ENCODE measurements at regions not wholly inside any gene's neighbourhood (a gene's known extent, or its start where the extent isn't known, plus 50 kb on each side); places are given as distances from the start of the nearest gene placed in this dataset.

- Histone ChIP-seq H4K8ac (replicated peaks; ENCODE audit: insufficient read length, low read depth, low read length) (no peak overlapping the region), H2AFZ (ENCODE audit: low read length) (no peak overlapping the region), H3T11ph (ENCODE audit: low read length) (no peak overlapping the region), H3K23ac (ENCODE audit: insufficient read length, low read depth, low read length) (no peak overlapping the region), H3K56ac (ENCODE audit: insufficient read length, low read depth, low read length) (no peak overlapping the region), H4K20me1 (ENCODE audit: control insufficient read depth, insufficient read depth, insufficient read length) (no peaks in the 10 kb centered on the region), H3K4me2 (ENCODE audit: insufficient read depth, insufficient read length, low read length) (no peak overlapping the region), H3K27ac (ENCODE audit: insufficient read length, low read depth, low read length) (no peak overlapping the region), H3K4me1 (ENCODE audit: insufficient read depth, low read length) (peaks cover 6% of the 10 kb centered on the region), H3K18ac (ENCODE audit: insufficient read length, low read depth, low read length) (no peak overlapping the region), H3K14ac (ENCODE audit: insufficient read depth, low read length) (no peak overlapping the region), H4K5ac (ENCODE audit: insufficient read length, low read depth, low read length) (no peak overlapping the region), H3K79me1 (ENCODE audit: insufficient read depth, low read depth, low read length, poor library complexity, severe bottlenecking) (no peaks in the 10 kb centered on the region), H2BK12ac (ENCODE audit: insufficient read length, low read depth, low read length) (no peak overlapping the region), H2BK20ac (ENCODE audit: low read depth, low read length, poor library complexity, severe bottlenecking) (no peak overlapping the region), H3K9ac (ENCODE audit: extremely low read depth, insufficient read length, low read length) (no peak overlapping the region), H2BK120ac (ENCODE audit: low read depth, low read length, poor library complexity, severe bottlenecking) (no peak overlapping the region), H3K4ac (ENCODE audit: low read depth, low read length) (no peak overlapping the region), H2AK5ac (ENCODE audit: insufficient read length, low read length) (no peak overlapping the region), H3K23me2 (ENCODE audit: insufficient read length, low read depth, low read length, poor library complexity, severe bottlenecking) (no peaks in the 10 kb centered on the region), H3K27me3 (ENCODE audit: insufficient read depth, low read length) (no peaks in the 10 kb centered on the region), H2BK15ac (ENCODE audit: low read depth, low read length) (no peak overlapping the region), H4K91ac (ENCODE audit: insufficient read length, low read depth, low read length) (no peak overlapping the region), H3K9me3 (ENCODE audit: control insufficient read depth, low read depth, low read length) (peaks cover 5% of the 10 kb centered on the region), H2BK5ac (ENCODE audit: insufficient read length, low read length) (no peak overlapping the region), H3K79me2 (ENCODE audit: insufficient read depth, low read length) (no peaks in the 10 kb centered on the region)
- no CpG with 5 or more reads among the region's 3 CpGs for WGBS (ENCODE audit: extremely low coverage, insufficient read length, low lambda C conversion rate)
- peaks cover 8 to 17% (median 11%) of the 10 kb centered on the region in 3 experiments; a peak in 6 of 7 replicates for H3K36me3 Mint-ChIP-seq (ENCODE audit: insufficient read depth in 1 of 3, low read depth in 3 of 3)
- peaks cover 11% of the 10 kb centered on the region in 2 experiments for H3K9me3 Mint-ChIP-seq
- H3K27ac Mint-ChIP-seq = no peak overlapping the region
- DNase-seq = no peak
- H3K4me3 Mint-ChIP-seq = no peak overlapping the region
- H3K27me3 Mint-ChIP-seq (ENCODE audit: low read depth) = no peaks in the 10 kb centered on the region; the same call in 1 of the 2 replicates
- H3K4me1 Mint-ChIP-seq = peaks cover 30 to 32% of the 10 kb centered on the region in 2 experiments
- no peak for TF ChIP-seq CTCF (conservative IDR thresholded peaks at IDR 0.05)
Observed at GRCh38 chr9:115192280-115192679, 74.3 kb upstream of the TNC start.
